Cardiac fibroblast (primary cell): ENCODE measurements at regions not wholly inside any gene's neighbourhood (a gene's known extent, or its start where the extent isn't known, plus 50 kb on each side); places are given as distances from the start of the nearest gene placed in this dataset.

Experiments
- DNase-seq, 2 donors: peaks; one replicate each; pipeline versions ENCODE4 v3.0.0 to v3.0.0-alpha.2; 2010; ENCODE audit warnings: low read depth in 2 of 2
- H3K4me3 ChIP-seq, 2 donors: replicated peaks in 1 of 2; 1 replicate in 1 of 2; 2 replicates in 1 of 2; pipeline ENCODE4 v1.5.1; 2011; ENCODE audit warnings: low read depth in 2 of 2, low read length in 2 of 2, mild to moderate bottlenecking in 2 of 2, moderate library complexity in 1 of 2
- TF ChIP-seq, protein P1 (sequence below): IDR thresholded peaks from one replicate; pipeline ENCODE4 v1.5.1; 2011; ENCODE audit warnings: low read depth, mild to moderate bottlenecking, low read length, inconsistent platforms

DNA sequence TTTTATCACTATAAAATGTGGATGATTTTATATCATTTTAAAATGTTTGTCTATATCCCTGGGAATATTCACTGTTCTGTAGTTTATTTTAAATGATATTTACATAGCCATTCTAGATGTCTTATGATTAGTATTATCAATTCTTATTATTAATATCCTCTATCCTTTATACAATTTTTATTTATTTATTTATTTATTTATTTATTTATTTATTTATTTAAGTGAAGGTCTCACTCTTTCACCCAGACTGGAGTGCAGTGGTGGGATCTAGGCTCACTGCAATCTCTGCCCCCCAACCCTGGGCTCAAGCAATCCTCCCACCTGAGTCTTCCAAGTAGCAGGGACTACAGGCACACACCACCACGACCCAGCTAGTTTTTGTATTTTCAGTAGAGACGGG lies 1848.9 kb downstream of the EFNA5 start:
- TF ChIP-seq, protein P1, sequence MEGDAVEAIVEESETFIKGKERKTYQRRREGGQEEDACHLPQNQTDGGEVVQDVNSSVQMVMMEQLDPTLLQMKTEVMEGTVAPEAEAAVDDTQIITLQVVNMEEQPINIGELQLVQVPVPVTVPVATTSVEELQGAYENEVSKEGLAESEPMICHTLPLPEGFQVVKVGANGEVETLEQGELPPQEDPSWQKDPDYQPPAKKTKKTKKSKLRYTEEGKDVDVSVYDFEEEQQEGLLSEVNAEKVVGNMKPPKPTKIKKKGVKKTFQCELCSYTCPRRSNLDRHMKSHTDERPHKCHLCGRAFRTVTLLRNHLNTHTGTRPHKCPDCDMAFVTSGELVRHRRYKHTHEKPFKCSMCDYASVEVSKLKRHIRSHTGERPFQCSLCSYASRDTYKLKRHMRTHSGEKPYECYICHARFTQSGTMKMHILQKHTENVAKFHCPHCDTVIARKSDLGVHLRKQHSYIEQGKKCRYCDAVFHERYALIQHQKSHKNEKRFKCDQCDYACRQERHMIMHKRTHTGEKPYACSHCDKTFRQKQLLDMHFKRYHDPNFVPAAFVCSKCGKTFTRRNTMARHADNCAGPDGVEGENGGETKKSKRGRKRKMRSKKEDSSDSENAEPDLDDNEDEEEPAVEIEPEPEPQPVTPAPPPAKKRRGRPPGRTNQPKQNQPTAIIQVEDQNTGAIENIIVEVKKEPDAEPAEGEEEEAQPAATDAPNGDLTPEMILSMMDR = no peak
- no peak overlapping the region for H3K4me3 ChIP-seq
- DNase-seq = no peak

DNA sequence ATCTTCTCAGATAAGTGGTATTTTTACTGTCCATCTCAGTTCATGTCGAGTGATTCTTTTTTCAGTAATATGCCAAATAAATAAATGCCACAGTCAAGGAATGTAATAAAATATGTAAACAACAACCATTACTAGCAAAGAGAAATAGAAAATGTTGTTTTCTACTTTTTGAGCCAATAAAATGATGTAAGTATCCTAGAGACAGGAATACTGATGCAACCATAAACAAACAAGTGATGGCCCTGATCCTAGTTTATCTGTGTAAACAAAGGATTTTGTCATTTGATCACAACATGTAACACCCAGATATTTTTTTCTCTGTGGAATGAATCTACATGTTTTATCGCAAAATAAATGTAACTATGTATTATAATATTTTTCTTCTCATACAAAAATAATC lies 1852.8 kb downstream of the EFNA5 start:
- TF ChIP-seq, protein P1 = no peak
- peak in 1 of 2 donors; percentile 11 for DNase-seq
- H3K4me3 ChIP-seq = no peak overlapping the region

DNA sequence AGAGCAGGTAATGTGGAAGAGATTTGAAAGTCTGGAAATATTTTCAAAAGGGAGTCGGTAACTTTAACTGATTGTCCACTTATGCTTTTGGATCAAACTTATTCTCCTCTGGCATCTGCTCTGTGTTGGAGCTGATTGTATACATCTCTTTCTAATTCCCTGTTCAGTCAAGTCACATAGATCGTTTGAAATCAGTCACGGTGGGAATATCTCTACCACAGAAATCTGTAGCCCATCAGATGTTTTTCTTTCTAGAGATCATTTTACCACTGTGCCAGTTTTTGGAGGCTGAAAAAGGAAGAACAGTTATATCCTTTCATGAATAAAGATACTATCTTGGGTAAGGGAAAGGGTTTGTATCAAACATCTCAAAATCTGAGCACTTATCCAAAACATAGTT lies 1853.3 kb downstream of the EFNA5 start:
- TF ChIP-seq, protein P1 = no peak

DNA sequence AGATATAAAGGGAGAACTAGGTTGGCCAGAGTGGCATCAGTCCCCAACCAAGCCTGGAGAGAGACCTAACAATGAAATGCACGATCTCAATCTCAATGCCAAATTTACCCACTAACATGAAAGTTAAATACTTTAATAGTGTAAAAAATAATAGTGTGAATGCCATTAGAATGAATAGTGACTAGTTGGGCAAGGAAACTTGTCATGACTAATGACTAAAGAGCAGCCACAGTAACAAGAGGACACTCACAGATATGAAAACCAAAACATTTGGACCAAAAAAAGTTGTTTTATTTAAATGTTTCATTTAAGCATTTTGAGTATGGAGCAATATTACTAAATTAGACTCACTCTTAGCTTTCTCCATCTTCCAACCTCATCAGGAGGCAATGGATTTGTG lies 1853.8 kb downstream of the EFNA5 start:
- DNase-seq = peak in 1 of 2 donors; percentile 49
- TF ChIP-seq, protein P1 = no peak
- H3K4me3 ChIP-seq = no peak overlapping the region

More for the DNA sequence above, 1853.3 kb downstream of the EFNA5 start:
- DNase-seq = no peak
- no peak overlapping the region for H3K4me3 ChIP-seq

DNA sequence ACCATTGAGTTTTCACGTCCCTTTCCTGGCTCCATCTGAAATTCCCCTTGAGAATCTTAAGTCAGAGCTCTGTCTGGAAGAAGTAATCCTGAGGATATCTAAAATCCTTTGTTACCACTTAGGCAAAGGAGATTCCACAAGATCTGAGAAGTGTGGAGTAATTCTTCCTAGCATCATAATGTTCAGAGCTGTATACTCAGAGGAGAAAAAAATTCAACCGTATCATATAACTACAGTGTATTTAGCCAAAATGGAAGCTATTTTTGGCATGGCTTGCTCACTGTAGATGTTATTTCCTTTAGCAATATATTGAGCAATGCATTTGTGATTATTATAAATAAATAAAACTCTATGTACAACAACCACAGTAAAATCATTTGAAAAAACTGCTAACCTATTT lies 1858.4 kb downstream of the EFNA5 start:
- TF ChIP-seq, protein P1 = no peak
- peak; percentile 39 to 58 for DNase-seq
- H3K4me3 ChIP-seq = no peak overlapping the region

DNA sequence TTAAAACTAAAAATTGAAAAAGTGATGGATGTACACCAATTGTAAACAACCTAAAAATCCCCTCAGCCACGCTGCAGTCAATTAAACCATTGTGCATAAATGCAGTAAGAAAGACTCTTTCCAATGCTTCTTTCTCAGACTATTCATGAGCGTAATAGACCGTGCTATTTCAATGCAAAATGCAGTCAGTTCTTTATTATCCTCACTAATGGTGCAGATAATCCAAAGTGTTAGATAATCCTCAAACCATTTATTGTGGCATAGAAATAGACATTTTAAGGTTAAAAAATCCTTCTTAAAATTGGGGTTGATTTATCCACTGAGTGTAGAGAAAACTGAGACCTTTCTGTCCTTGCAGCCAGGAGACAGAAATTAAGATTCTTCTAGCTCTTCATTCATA lies 1862.8 kb downstream of the EFNA5 start:
- no peak for DNase-seq
- TF ChIP-seq, protein P1 = no peak
- H3K4me3 ChIP-seq = no peak overlapping the region

DNA sequence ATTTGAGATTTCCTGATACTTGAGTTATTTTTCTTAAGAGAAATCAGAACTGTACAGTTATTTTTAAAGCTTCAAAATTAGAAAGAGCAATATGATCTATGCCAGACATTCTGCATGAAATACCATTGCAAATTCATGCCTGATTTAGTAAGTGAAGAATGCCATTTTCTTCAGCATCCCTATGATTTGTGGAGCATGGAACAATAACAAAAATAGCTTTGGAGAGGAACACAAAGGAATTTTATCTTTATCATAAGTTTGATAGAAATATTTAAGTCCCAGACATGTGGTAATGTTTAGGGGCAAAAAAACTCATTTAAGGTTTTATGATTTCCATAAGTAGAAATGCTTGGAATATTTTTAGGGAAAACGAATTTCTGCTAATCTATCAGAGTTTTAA lies 1863.4 kb downstream of the EFNA5 start:
- peak in 1 of 2 donors; percentile 13 for DNase-seq
- TF ChIP-seq, protein P1 = no peak
- no peak overlapping the region for H3K4me3 ChIP-seq
